Testis (tissue), 2 donors: ENCODE measurements at regions not wholly inside any gene's neighbourhood (a gene's known extent, or its start where the extent isn't known, plus 50 kb on each side); places are given as distances from the start of the nearest gene placed in this dataset.

Experiments used
- DNase-seq: peaks from one replicate; pipeline ENCODE4 v3.0.0-alpha.2; 2019
- H3K27ac ChIP-seq, 2 donors: fragments of 200-600 bp; sonication (generic); one replicate each; pipeline ENCODE4 v1.5.1; 2019
- H3K27me3 ChIP-seq: fragments of 200-600 bp; sonication (generic); one replicate; pipeline ENCODE4 v1.5.1; 2019
- H3K36me3 ChIP-seq: fragments of 200-600 bp; sonication (generic); one replicate; pipeline ENCODE4 v1.5.1; 2017; ENCODE audit warnings: low read depth; ENCODE audit errors: missing control alignments
- H3K4me1 ChIP-seq: fragments of 200-600 bp; sonication (generic); one replicate; pipeline ENCODE4 v1.5.1; 2019
- H3K4me3 ChIP-seq, 2 donors: fragments of 200-600 bp; sonication (generic); one replicate each; pipeline ENCODE4 v1.5.1; 2017 to 2019
- H3K9me3 ChIP-seq: fragments of 200-600 bp; sonication (generic); one replicate; pipeline ENCODE4 v1.5.1; 2017
- POLR2A ChIP-seq: fragments of 450-650 bp; IDR thresholded peaks from one replicate; pipeline ENCODE4 v1.6.1; 2017; ENCODE audit warnings: antibody characterized with exemption, mild to moderate bottlenecking, moderate library complexity
- WGBS, 2 donors: methylation state at CpG; one replicate each; pipeline ENCODE4 v1.1.5; 2018; 5-methylcytosine and 5-hydroxymethylcytosine counted together
- intact Hi-C: fragments of 100-400 bp; cut with DNase I; formaldehyde crosslinking; loops from one replicate; pipeline ENCODE4 v1.15.1; 2023; ENCODE audit warnings: low total_unique reads
- TF ChIP-seq, protein P1 (sequence below), 3 experiments: fragments of 450-650 bp in 2 of 3; fragments of 200-600 bp in 1 of 3; sonication (generic) in 1 of 3; IDR thresholded peaks; one replicate each; pipeline ENCODE4 v1.5.1; 2016 to 2019; ENCODE audit warnings: antibody characterized with exemption in 3 of 3, mild to moderate bottlenecking in 2 of 3, moderate library complexity in 1 of 3

DNA sequence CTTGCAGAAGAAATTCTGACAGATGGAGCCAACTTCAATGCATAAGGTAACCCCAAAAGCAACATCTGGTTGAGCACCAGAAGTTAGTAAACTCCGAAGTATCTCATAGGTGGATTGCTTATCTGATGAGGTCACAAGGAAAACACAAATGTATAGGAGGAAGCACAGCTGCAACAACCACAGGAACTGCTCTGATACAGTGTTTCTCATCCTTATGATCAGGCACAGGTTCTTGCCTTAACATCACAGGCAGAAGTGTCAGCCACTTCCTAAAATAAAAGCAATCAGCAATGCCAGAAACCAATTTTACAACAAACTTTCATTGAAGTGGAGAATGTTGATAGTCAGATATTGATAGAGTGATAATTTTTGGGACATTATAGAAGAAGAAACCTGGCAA lies 530.3 kb upstream of the FAT3 start:
- TF ChIP-seq POLR2A: no peak
- TF ChIP-seq, protein P1, sequence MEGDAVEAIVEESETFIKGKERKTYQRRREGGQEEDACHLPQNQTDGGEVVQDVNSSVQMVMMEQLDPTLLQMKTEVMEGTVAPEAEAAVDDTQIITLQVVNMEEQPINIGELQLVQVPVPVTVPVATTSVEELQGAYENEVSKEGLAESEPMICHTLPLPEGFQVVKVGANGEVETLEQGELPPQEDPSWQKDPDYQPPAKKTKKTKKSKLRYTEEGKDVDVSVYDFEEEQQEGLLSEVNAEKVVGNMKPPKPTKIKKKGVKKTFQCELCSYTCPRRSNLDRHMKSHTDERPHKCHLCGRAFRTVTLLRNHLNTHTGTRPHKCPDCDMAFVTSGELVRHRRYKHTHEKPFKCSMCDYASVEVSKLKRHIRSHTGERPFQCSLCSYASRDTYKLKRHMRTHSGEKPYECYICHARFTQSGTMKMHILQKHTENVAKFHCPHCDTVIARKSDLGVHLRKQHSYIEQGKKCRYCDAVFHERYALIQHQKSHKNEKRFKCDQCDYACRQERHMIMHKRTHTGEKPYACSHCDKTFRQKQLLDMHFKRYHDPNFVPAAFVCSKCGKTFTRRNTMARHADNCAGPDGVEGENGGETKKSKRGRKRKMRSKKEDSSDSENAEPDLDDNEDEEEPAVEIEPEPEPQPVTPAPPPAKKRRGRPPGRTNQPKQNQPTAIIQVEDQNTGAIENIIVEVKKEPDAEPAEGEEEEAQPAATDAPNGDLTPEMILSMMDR (IDR thresholded peaks at IDR 0.05): no peak
- WGBS, 2 donors: 82 to 93% methylated on average over 1 of the region's 1 CpG
- Histone ChIP-seq H3K9me3 (no peaks in the 10 kb centered on the region), H3K36me3 (no peaks in the 10 kb centered on the region), H3K4me3 (no peak overlapping the region), H3K27me3 (no peaks in the 10 kb centered on the region), H3K27ac (no peak overlapping the region), H3K4me1 (no peaks in the 10 kb centered on the region)
- intact Hi-C loops: no loop called here
- DNase-seq: no peak

DNA sequence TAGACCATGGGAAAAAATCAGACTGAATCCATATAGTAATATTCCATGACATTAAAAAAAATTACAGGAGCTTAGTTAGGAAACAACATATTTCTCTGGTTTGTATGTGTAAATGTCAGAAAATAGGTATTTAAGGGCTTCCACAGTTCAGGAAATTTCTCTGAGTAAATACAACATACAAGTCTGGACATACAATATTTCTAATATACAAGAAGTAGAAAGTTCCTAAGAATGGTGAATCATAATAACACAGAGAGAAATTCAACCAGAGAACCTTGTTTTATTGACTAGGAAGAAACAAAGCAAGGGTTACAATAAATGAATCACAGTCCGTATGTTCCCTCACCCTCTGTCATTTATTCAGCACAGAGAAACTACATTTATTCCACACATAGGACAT lies 532.7 kb upstream of the FAT3 start:
- WGBS, 2 donors: 89 to 95% methylated on average over 1 of the region's 1 CpG
- H3K27ac ChIP-seq: no peak overlapping the region
- H3K36me3 ChIP-seq: no peaks in the 10 kb centered on the region
- H3K9me3 ChIP-seq: no peaks in the 10 kb centered on the region
- H3K4me3 ChIP-seq: no peak overlapping the region
- no peak for DNase-seq
- H3K27me3 ChIP-seq: no peaks in the 10 kb centered on the region
- intact Hi-C loops: no loop called here
- no peaks in the 10 kb centered on the region for H3K4me1 ChIP-seq
- TF ChIP-seq, protein P1 (IDR thresholded peaks at IDR 0.05): no peak
- TF ChIP-seq POLR2A: no peak

DNA sequence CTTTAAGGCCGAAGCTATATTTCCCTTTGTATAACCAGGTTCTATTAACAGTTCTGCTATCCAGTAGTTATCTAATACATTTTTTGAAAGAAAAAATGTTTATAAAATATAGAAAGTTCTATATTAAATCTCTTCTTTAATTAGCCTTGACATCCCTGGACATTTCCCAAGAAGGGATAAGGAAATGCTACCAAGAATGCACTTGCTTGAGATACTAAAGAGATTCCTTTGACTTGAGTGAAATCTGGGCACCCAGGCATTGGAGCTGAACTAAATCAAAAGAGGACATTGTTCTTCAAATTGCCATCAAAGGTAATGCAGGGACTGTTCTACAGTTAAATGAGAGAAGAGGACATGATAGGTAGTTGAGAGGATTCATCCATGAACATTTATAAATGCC lies 535.9 kb upstream of the FAT3 start:
- 95 to 98% methylated on average over 1 of the region's 1 CpG for whole genome bisulfite sequencing, 2 donors
- Histone ChIP-seq H3K9me3 (no peaks in the 10 kb centered on the region), H3K36me3 (no peaks in the 10 kb centered on the region), H3K27ac (no peak overlapping the region), H3K4me3 (no peak overlapping the region), H3K4me1 (no peaks in the 10 kb centered on the region), H3K27me3 (no peaks in the 10 kb centered on the region)
- no peak for DNase-seq
- TF ChIP-seq, protein P1 (IDR thresholded peaks at IDR 0.05): no peak
- TF ChIP-seq POLR2A: no peak
- intact Hi-C loops: no loop called here

DNA sequence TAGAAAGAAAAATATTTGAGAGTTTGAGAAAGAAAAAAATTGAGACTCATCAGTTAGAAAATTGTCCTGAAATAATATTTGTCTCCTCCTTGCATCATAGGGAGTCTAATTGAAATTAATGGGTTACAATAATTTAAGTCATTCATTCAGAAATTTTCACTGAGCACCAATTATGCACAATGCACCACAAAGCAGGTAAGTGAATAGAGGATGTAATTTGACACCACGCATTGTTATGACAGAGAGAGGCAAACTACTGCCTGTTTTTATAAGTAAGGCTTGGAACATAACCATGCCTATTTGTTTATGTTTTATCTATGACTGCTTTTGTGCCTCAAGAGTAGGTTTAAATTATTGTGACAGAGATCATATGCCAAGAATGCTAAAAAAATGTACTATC lies 537.9 kb upstream of the FAT3 start:
- no peak for DNase-seq

DNA sequence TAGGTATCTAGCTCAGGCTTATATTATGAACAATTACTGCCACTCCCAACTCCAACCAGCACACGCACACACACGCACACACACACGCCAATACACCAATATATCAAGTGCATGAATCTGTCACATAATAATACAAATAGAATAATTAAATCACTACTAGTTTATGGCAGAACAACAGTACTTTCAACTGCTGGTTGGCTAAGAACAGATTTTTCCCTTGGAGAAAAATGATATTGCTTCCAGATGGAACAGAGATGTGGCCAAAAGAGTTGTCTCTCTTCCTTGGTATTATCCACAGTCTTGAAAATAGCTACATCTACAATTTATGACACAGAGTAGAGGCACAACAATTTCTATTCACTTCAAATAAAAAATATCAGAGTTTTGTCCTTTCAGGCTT lies 538.3 kb upstream of the FAT3 start:
- H3K36me3 ChIP-seq: no peaks in the 10 kb centered on the region
- H3K4me1 ChIP-seq: no peaks in the 10 kb centered on the region
- no peaks in the 10 kb centered on the region for H3K9me3 ChIP-seq
- no peak overlapping the region for H3K27ac ChIP-seq
- no peaks in the 10 kb centered on the region for H3K27me3 ChIP-seq
- DNase-seq: no peak
- 69 to 77% methylated on average over 3 of the region's 3 CpGs for WGBS, 2 donors
- H3K4me3 ChIP-seq: no peak overlapping the region
- intact Hi-C loops: no loop called here
- TF ChIP-seq, protein P1 (IDR thresholded peaks at IDR 0.05): no peak
- no peak for TF ChIP-seq POLR2A

More for the DNA sequence above, 537.9 kb upstream of the FAT3 start:
- H3K27ac ChIP-seq: no peak overlapping the region
- intact Hi-C loops: no loop called here
- TF ChIP-seq, protein P1 (IDR thresholded peaks at IDR 0.05): no peak
- TF ChIP-seq POLR2A: no peak
- WGBS, 2 donors: 74 to 87% methylated on average over 1 of the region's 1 CpG
- H3K27me3 ChIP-seq: no peaks in the 10 kb centered on the region
- no peaks in the 10 kb centered on the region for H3K36me3 ChIP-seq
- no peaks in the 10 kb centered on the region for H3K9me3 ChIP-seq
- no peak overlapping the region for H3K4me3 ChIP-seq
- H3K4me1 ChIP-seq: no peaks in the 10 kb centered on the region
